ENCODE measurements at regions not wholly inside any gene's neighbourhood (a gene's known extent, or its start where the extent isn't known, plus 50 kb on each side); places are given as distances from the start of the nearest gene placed in this dataset.

DNA sequence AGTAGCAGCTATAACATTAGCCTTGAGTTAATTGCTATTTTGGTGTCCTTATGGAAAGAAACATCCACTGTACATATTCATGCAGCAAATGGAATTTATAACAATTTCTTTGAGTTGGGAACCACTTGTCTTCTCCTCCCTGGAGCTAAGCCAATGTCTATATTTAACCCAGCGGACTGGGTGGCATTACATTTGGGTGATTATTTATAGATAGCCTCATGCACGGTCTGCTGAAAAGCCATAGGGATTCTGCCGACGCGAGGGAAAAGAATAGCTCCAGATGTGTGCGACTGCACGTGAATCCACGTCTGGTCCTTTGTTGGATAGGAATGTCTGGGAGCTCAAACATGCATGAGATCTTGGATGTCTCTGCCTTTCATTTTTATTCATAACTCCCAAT lies 157.5 kb upstream of the BRINP1 start:
- no peak for TF ChIP-seq CTCF (conservative IDR thresholded peaks at IDR 0.05; ENCODE audit: low read length)
- no peak for TF ChIP-seq EZH2phosphoT487 (IDR thresholded peaks at IDR 0.05; ENCODE audit: borderline replicate concordance, low read depth, low read length)

Data from OCI-LY7 (cell line).